HG03460 (cell line): ENCODE measurements at regions not wholly inside any gene's neighbourhood (a gene's known extent, or its start where the extent isn't known, plus 50 kb on each side); places are given as distances from the start of the nearest gene placed in this dataset.
"Not testable (repeated sequence)": the region's sequence is repeated elsewhere in the genome, so short reads cannot be mapped to it uniquely, and the experiment has no call there.

ENCODE experiments used
- ATAC-seq: cut with Tn5 transposase; IDR thresholded peaks from one replicate; pipeline ENCODE4 v1.9.1; 2021; ENCODE audit not compliant: unreplicated experiment

DNA sequence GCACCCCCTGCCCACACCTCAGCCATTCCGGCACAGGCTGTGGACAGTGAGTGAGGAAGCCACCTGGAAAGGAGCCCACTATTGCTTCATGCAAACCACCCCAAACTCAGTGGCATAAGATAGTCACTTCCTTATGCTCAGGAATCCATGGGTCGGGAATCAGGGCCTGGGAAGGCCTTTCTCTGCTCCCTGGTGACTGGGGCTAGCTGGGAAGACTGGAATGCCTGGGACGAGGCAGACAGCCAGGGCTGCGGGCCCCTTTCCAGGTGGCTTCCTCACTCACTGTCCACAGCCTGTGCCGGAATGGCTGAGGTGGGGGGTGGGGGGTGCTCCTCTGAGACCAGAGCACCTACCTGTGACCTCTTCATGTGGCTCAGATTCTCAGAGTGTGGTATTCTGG, 74.1 kb upstream of the GRB10 start:
- ATAC-seq, result no peak

GRCh38 chr7:50856231-50856630, 73.5 kb upstream of the GRB10 start:
- no peak for ATAC-seq

DNA sequence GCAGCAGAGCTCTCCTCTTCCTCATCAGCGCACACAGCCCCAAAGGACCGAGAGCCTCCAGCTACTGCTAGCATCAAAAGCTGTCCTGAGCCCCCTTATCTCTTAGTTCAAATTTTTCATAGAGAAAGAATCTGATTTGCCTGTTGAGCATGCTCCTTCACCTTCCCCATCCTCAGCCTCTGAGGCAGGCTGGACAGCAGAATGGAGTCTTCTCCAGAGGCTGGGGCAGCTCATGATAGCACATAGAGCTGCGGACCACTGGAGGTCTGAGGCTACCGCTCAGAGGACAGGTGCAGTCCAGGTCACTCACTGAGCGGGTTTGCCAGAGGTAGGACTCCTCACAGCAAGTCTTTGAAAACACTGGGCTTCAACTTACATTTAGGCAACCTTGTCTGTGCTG, 72.8 kb upstream of the GRB10 start:
- no peak for ATAC-seq

GRCh38 chr7:50854831-50855230, 72.1 kb upstream of the GRB10 start:
- no peak for ATAC-seq

DNA sequence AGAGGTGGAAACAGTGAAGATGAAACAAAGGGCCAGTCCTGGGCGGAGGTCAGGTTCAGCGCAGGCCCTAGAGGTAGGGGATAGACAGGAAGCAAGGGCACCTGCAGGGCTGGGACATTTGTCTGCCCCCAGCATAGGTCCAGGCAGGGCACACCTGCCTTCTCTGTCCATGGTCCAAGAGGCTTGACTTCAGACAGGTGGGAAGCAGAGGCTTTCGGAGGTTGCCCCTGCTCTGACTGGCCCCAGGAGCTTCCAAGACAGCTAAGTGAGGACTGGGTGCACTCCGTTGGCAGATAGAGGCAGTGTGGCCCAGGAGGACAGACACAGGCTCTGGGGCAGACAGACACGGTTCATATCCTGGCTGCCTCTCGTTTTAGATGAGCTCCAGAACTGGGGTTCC, 71.6 kb upstream of the GRB10 start:
- no peak for ATAC-seq

GRCh38 chr7:50853311-50853710, 70.6 kb upstream of the GRB10 start:
- no peak for ATAC-seq

- no peak for ATAC-seq
Observed at GRCh38 chr7:50852901-50853300, 70.2 kb upstream of the GRB10 start.

DNA sequence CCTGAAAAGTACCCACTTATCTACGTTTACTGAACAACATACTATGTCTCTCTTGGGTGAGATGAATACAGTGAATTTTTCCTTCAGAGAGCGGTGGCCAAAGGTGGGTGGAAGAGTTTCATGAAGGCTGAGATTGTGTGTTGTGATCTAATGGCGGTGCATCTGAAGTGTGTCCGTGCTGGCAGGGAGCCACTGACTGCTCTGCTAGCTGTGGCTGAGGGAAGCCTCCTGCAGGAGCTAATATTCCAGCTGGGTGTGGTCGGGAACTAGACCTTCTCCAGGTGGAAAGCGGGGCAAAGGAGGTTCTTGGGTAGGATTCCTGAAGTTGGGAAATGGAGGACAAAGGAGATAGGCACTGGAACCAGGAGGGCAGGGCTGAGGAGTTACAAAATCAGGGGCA, 69.2 kb upstream of the GRB10 start:
- no peak for ATAC-seq

- ATAC-seq, result no peak
Observed at GRCh38 chr7:50851451-50851850, 68.8 kb upstream of the GRB10 start.

DNA sequence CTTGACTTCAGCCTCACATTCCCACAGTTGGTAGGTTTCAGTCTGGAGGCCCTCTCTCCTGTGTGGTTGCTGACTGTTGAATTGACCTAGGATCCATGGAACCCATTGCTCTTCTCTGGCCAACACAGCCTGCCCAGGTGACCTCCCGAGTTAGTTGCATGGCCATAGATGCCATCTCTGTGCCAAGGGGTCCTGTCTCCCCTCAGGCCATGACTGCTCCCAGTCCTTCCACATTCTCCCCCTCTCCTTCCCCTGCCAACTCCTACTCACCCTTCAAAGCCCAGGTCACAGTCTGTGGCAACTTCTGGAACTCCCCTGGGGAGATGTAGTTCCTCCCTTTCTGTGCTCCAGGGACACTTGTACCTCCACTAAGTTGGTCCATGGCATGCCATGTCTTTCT, 67.3 kb upstream of the GRB10 start:
- no peak for ATAC-seq

- ATAC-seq, result no peak
Observed at GRCh38 chr7:50848203-50848602, 65.5 kb upstream of the GRB10 start.

DNA sequence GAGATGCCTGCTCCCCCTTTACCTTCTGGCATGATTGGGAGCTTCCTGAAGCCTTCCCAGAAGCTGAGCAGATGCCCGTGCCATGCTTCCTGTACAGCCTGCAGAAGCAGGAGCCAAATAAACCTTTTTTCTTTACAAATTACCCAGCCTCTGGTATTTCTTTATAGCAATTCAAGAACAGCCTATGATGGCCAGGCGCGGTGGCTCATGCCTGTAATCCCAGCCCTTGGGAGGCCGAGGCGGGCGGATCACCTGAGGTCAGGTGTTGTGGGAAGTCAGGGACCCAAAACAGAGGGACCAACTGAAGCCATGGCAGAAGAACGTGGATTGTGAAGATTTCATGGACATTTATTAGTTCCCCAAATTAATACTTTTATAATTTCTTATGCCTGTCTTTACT, 62.2 kb upstream of the GRB10 start:
- ATAC-seq, result not testable (repeated sequence)

GRCh38 chr7:50842041-50842440, 59.3 kb upstream of the GRB10 start:
- no peak for ATAC-seq

DNA sequence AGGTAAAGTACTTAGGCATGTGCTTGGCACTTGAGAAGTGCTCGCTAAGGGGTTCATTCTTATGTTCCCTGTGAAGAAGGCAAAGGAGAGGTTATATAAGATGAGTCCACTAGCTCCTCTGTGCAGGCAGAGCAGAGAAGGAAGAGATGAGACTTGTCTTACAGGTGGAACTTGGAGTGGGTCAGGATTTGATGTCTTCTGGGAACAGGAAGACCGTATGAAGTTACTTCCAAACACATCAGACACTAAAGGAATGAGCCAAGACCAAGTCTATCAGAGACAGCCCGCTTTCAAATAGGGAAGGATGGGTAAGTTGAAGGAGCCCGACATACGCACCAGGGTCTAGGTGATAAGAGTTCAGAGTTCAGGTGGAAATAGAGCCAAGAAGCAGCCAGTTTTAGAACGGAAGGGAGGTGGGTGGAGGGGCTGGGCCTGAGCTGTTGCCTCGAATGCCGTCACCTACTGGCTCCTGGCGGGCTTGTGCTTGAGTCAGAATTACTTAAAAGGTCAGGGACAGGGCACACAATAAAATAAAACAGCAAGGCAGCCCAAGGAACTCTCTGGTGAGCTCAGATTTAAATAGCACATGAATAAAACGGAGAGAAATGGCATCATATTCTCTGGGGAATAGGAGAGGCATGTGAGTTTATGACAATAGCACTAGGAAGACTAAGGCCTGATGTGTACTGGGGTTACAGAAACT, 56.1 kb upstream of the GRB10 start:
- no peak for ATAC-seq

DNA sequence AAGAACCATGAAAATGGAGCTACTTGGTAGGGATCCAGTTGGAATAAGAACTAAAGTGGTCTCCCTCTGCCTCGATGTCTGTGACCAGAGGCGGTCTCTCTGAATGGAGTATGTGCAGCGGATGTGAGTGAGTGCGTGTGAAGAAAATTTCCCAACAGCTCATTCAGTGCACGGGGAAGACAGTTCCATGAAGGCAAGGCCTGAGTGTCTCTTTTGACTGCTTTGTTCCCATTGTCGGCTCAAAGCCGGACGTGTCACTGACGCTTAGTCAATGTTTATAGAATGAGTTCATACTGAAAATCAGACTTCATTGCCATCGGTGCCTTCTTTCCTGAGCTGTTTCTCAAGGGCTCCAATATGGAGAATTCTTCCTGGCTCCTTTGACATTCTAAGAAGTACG, 55.3 kb upstream of the GRB10 start:
- no peak for ATAC-seq

DNA sequence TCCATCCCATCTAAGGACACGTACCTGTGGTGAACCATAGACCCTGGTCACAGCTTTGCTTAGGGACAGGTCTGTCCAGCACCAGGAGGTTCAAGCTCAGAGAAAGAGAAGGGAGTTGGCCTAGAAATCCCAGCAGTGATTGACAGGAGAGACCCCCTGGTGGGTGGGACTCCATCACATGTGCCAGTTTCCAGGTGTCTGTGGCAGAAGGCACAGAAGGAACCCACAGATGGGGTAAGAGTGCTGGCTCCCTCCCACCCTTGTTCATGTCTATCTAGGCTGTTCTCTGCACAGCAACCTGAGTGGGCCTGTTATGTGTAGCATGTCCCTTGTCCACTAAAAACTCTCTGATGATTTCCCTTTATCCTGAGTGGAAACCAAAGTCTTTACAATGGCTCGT, 54.0 kb upstream of the GRB10 start:
- ATAC-seq, result no peak

DNA sequence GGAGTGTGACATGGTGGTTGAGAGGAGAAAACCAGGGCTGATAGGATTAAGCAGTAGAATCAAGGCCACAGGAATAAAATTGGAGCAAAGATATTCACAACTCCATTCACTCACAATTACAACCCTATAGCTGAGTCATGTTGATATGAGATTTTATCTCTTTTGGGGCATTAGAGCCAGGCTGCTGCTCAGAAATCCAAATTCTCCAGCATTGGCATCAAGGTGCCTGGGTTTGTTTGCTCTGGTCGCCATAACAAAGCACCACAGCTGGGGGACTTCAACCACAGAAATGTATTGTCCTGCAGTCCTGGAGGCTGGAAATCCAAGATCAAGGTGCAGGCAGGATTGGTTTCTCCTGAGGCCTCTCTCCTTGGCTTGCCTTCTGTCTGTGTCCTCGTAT, 52.5 kb upstream of the GRB10 start:
- ATAC-seq, result no peak

- no peak for ATAC-seq
Observed at GRCh38 chr7:50834679-50835078, 52.0 kb upstream of the GRB10 start.

- ATAC-seq, result no peak
Observed at GRCh38 chr7:50834031-50834535, 51.4 kb upstream of the GRB10 start.

DNA sequence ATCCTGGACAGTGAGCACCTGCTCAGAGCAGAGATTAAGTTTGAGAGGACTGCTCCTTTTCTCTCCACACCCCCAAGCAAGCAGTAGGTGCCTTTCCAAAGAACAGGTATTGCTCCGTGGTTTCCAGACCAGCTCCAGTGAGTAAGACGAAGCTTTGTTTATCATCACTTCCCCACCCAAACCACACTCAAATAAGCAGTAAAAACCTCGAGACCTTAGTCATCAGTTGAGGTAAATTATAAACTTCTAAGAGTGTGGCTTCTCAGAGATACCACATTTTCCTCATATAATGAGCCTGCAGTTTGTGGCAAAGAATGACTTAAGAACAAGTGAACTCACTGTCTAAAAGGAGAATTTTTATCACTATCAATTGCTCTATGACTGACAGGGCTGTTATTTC, 50.0 kb upstream of the GRB10 start:
- ATAC-seq, result no peak
